ENCODE measurements at regions not wholly inside any gene's neighbourhood (a gene's known extent, or its start where the extent isn't known, plus 50 kb on each side); places are given as distances from the start of the nearest gene placed in this dataset.

- peaks cover 0 to 5% (median 0%) of the 10 kb centered on the region in 4 donors for H3K4me1 ChIP-seq (ENCODE audit: control insufficient read depth in 4 of 4, insufficient read depth in 4 of 4, low read length in 3 of 4)
- no peaks in the 10 kb centered on the region for H3K36me3 ChIP-seq (ENCODE audit: control insufficient read depth in 4 of 4, insufficient read depth in 3 of 4, low read depth in 1 of 4, low read length in 3 of 4)
- no peak for DNase-seq (ENCODE audit: low spot score)
- H3K27ac ChIP-seq (ENCODE audit: low read depth in 1 of 2, low read length in 2 of 2): no peak overlapping the region
- TF ChIP-seq GABPA (IDR thresholded peaks at IDR 0.05 in 1 of 2, conservative IDR thresholded peaks at IDR 0.05 in 1 of 2): no peak
- no peaks in the 10 kb centered on the region for H3K27me3 ChIP-seq (ENCODE audit: control insufficient read depth in 4 of 4, insufficient read depth in 4 of 4, low read length in 3 of 4)
- H3K9me3 ChIP-seq (ENCODE audit: control insufficient read depth in 4 of 4, low read length in 3 of 4): no peaks in the 10 kb centered on the region
- no peak overlapping the region for H3K4me3 ChIP-seq (ENCODE audit: low read depth in 1 of 3, low read length in 3 of 3)
- H3K9ac ChIP-seq (ENCODE audit: low read depth in 1 of 2, low read length in 2 of 2): no peak overlapping the region
- WGBS: 81% methylated on average over 1 of the region's 1 CpG
Measured at GRCh38 chr1:230494026-230494425, 67.9 kb upstream of the PGBD5 start.

- H3K27ac ChIP-seq (ENCODE audit: low read depth in 1 of 2, low read length in 2 of 2): no peak overlapping the region
- H3K36me3 ChIP-seq (ENCODE audit: control insufficient read depth in 4 of 4, insufficient read depth in 3 of 4, low read depth in 1 of 4, low read length in 3 of 4): no peaks in the 10 kb centered on the region
- no peak overlapping the region for H3K9ac ChIP-seq (ENCODE audit: low read depth in 1 of 2, low read length in 2 of 2)
- no peaks in the 10 kb centered on the region for H3K27me3 ChIP-seq (ENCODE audit: control insufficient read depth in 4 of 4, insufficient read depth in 4 of 4, low read length in 3 of 4)
- peaks cover 0 to 7% (median 0%) of the 10 kb centered on the region in 4 donors for H3K4me1 ChIP-seq (ENCODE audit: control insufficient read depth in 4 of 4, insufficient read depth in 4 of 4, low read length in 3 of 4)
- H3K9me3 ChIP-seq (ENCODE audit: control insufficient read depth in 4 of 4, low read length in 3 of 4): no peaks in the 10 kb centered on the region
- no peak overlapping the region for H3K4me3 ChIP-seq (ENCODE audit: low read depth in 1 of 3, low read length in 3 of 3)
- WGBS: 72% methylated on average over 3 of the region's 3 CpGs
- no peak for DNase-seq (ENCODE audit: low spot score)
- TF ChIP-seq RAD21 (IDR thresholded peaks at IDR 0.05): no peak
- TF ChIP-seq GABPA (IDR thresholded peaks at IDR 0.05 in 1 of 2, conservative IDR thresholded peaks at IDR 0.05 in 1 of 2): no peak
- TF ChIP-seq NR2F2 (IDR thresholded peaks at IDR 0.05): no peak
- TF ChIP-seq REST (IDR thresholded peaks at IDR 0.05): no peak
- no peak for TF ChIP-seq HNF4G (IDR thresholded peaks at IDR 0.05)
Measured at GRCh38 chr1:230493264-230493663, 67.1 kb upstream of the PGBD5 start.

DNA sequence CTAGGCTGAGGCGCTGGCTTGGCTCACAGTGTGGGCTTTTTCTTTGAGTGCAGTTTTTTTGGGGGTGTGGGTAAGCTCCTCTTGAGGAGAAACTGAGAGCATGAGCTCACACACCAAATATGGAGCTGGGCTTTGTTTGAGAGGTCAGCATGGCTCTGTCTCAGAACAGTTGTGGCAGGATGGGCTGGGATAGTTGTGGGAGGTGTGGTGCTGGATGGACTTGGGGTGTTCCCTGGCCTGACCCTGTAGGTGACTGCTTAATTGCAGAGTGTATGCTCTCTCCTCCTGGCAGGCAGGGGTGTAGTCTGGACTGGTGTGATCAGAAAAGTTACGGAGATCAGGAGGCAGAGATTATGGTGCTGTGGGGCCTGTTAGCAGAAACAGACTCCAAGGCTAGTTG is 64.3 kb upstream of the PGBD5 start:
- DNase-seq (ENCODE audit: low spot score): no peak
- Histone ChIP-seq H3K9me3 (ENCODE audit: control insufficient read depth in 4 of 4, low read length in 3 of 4) (no peaks in the 10 kb centered on the region), H3K27ac (ENCODE audit: low read depth in 1 of 2, low read length in 2 of 2) (no peak overlapping the region), H3K4me1 (ENCODE audit: control insufficient read depth in 4 of 4, insufficient read depth in 4 of 4, low read length in 3 of 4) (peaks cover 0 to 16% (median 4%) of the 10 kb centered on the region in 4 donors), H3K27me3 (ENCODE audit: control insufficient read depth in 4 of 4, insufficient read depth in 4 of 4, low read length in 3 of 4) (no peaks in the 10 kb centered on the region), H3K9ac (ENCODE audit: low read depth in 1 of 2, low read length in 2 of 2) (no peak overlapping the region), H3K36me3 (ENCODE audit: control insufficient read depth in 4 of 4, insufficient read depth in 3 of 4, low read depth in 1 of 4, low read length in 3 of 4) (no peaks in the 10 kb centered on the region), H3K4me3 (ENCODE audit: low read depth in 1 of 3, low read length in 3 of 3) (no peak overlapping the region)
- WGBS: 97% methylated on average over 2 of the region's 2 CpGs
- TF ChIP-seq EGR1 (IDR thresholded peaks at IDR 0.05; ENCODE audit: low read depth in 2 of 2): no peak
- TF ChIP-seq, protein P1, sequence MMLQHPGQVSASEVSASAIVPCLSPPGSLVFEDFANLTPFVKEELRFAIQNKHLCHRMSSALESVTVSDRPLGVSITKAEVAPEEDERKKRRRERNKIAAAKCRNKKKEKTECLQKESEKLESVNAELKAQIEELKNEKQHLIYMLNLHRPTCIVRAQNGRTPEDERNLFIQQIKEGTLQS (IDR thresholded peaks at IDR 0.05): no peak
- no peak for TF ChIP-seq NR2F2 (IDR thresholded peaks at IDR 0.05)
- TF ChIP-seq HNF4A (conservative IDR thresholded peaks at IDR 0.05): no peak
- TF ChIP-seq GABPA (IDR thresholded peaks at IDR 0.05 in 1 of 2, conservative IDR thresholded peaks at IDR 0.05 in 1 of 2): no peak
- TF ChIP-seq REST (IDR thresholded peaks at IDR 0.05): no peak
- TF ChIP-seq HNF4G (IDR thresholded peaks at IDR 0.05): no peak
- TF ChIP-seq, protein P2, sequence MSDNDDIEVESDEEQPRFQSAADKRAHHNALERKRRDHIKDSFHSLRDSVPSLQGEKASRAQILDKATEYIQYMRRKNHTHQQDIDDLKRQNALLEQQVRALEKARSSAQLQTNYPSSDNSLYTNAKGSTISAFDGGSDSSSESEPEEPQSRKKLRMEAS (IDR thresholded peaks at IDR 0.05): no peak
- TF ChIP-seq YY1 (IDR thresholded peaks at IDR 0.05): no peak
- no peak for TF ChIP-seq RXRA (IDR thresholded peaks at IDR 0.05)
- no peak for TF ChIP-seq JUND (IDR thresholded peaks at IDR 0.05)
- TF ChIP-seq TAF1 (conservative IDR thresholded peaks at IDR 0.05): no peak
- TF ChIP-seq FOXA2 (IDR thresholded peaks at IDR 0.05): no peak
- TF ChIP-seq, protein P3, sequence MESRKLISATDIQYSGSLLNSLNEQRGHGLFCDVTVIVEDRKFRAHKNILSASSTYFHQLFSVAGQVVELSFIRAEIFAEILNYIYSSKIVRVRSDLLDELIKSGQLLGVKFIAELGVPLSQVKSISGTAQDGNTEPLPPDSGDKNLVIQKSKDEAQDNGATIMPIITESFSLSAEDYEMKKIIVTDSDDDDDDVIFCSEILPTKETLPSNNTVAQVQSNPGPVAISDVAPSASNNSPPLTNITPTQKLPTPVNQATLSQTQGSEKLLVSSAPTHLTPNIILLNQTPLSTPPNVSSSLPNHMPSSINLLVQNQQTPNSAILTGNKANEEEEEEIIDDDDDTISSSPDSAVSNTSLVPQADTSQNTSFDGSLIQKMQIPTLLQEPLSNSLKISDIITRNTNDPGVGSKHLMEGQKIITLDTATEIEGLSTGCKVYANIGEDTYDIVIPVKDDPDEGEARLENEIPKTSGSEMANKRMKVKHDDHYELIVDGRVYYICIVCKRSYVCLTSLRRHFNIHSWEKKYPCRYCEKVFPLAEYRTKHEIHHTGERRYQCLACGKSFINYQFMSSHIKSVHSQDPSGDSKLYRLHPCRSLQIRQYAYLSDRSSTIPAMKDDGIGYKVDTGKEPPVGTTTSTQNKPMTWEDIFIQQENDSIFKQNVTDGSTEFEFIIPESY (IDR thresholded peaks at IDR 0.05): no peak
- no peak for TF ChIP-seq RAD21 (IDR thresholded peaks at IDR 0.05)
- no peak for TF ChIP-seq CTCF (IDR thresholded peaks at IDR 0.05; ENCODE audit: low read depth, low read length, missing input control)
- no peak for TF ChIP-seq FOXA1 (IDR thresholded peaks at IDR 0.05)
